OCI-LY1 (cell line): ENCODE measurements at regions not wholly inside any gene's neighbourhood (a gene's known extent, or its start where the extent isn't known, plus 50 kb on each side); places are given as distances from the start of the nearest gene placed in this dataset.
"Not testable (repeated sequence)": the region's sequence is repeated elsewhere in the genome, so short reads cannot be mapped to it uniquely, and the experiment has no call there.

Experiments
- H2AFZ ChIP-seq: fragments of 200-600 bp; sonication (generic), shearing (Covaris generic); 2 replicates; pipeline ENCODE4 v1.6.0; 2014; ENCODE audit warnings: antibody characterized with exemption, mild to moderate bottlenecking, low read length
- H3F3A ChIP-seq: fragments of 200-600 bp; sonication (generic), shearing (Covaris generic); 2 replicates; pipeline ENCODE4 v1.6.0; 2014; ENCODE audit warnings: mild to moderate bottlenecking, antibody characterized with exemption, low read length, moderate library complexity; ENCODE audit not compliant: insufficient read depth
- H3K27ac ChIP-seq: fragments of 200-600 bp; sonication (generic); 2 replicates; pipeline ENCODE4 v1.5.1; 2014; ENCODE audit warnings: low read length, mixed run types, mild to moderate bottlenecking, low read depth; ENCODE audit not compliant: poor library complexity, severe bottlenecking
- H3K27me3 ChIP-seq: fragments of 200-600 bp; sonication (generic); 2 replicates; pipeline ENCODE4 v1.6.0; 2014; ENCODE audit warnings: antibody characterized with exemption, mild to moderate bottlenecking, low read length, moderate library complexity; ENCODE audit not compliant: insufficient read depth
- H3K36me3 ChIP-seq: fragments of 200-600 bp; sonication (generic); 2 replicates; pipeline ENCODE4 v1.6.1; 2014; ENCODE audit warnings: mild to moderate bottlenecking, antibody characterized with exemption, low read length, moderate library complexity, mixed read lengths; ENCODE audit not compliant: insufficient read depth
- H3K4me1 ChIP-seq: fragments of 200-600 bp; sonication (generic); 2 replicates; pipeline ENCODE4 v1.5.1; 2014; ENCODE audit warnings: mild to moderate bottlenecking, low read length, moderate library complexity; ENCODE audit not compliant: insufficient read depth, severe bottlenecking
- H3K4me2 ChIP-seq: fragments of 200-600 bp; sonication (generic), shearing (Covaris generic); 2 replicates; pipeline ENCODE4 v1.6.1; 2014; ENCODE audit warnings: low read length
- H3K4me3 ChIP-seq: fragments of 200-600 bp; sonication (generic); 2 replicates; pipeline ENCODE4 v1.5.1; 2014; ENCODE audit warnings: low read length, low read depth, mild to moderate bottlenecking, mixed read lengths; ENCODE audit not compliant: poor library complexity, severe bottlenecking
- H3K79me2 ChIP-seq: fragments of 200-600 bp; shearing (Covaris generic); 2 replicates; pipeline ENCODE4 v1.6.1; 2016; ENCODE audit warnings: mixed run types, low read length, mixed read lengths; ENCODE audit not compliant: insufficient read depth
- H3K9ac ChIP-seq: fragments of 200-600 bp; sonication (generic), shearing (Covaris generic); 2 replicates; pipeline ENCODE4 v1.6.1; 2014; ENCODE audit warnings: mild to moderate bottlenecking, low read length, mixed read lengths
- H3K9me2 ChIP-seq: fragments of 200-600 bp; sonication (generic), shearing (Covaris generic); 2 replicates; pipeline ENCODE4 v1.6.1; 2014; ENCODE audit warnings: low read depth, mild to moderate bottlenecking, low read length, mixed read lengths
- H3K9me3 ChIP-seq: fragments of 200-600 bp; shearing (Covaris generic); 2 replicates; pipeline ENCODE4 v1.6.1; 2014; ENCODE audit warnings: low read length, mixed read lengths
- H4K20me1 ChIP-seq: fragments of 200-600 bp; sonication (generic), shearing (Covaris generic); 2 replicates; pipeline ENCODE4 v1.6.0; 2016; ENCODE audit warnings: mild to moderate bottlenecking, low read length; ENCODE audit not compliant: insufficient read depth
- CTCF ChIP-seq: fragments of 200-600 bp; sonication (generic), shearing (Covaris generic); IDR thresholded peaks from 2 replicates; pipeline ENCODE4 v1.5.1; 2017; ENCODE audit warnings: mild to moderate bottlenecking, antibody characterized with exemption, low read length, moderate library complexity, mixed read lengths
- EZH2 ChIP-seq: fragments of 200-600 bp; sonication (generic), shearing (Covaris generic); IDR thresholded peaks from 2 replicates; pipeline ENCODE4 v1.8.0; 2017; ENCODE audit warnings: borderline replicate concordance, mixed run types, mild to moderate bottlenecking, antibody characterized with exemption, low read length, moderate library complexity, mixed read lengths

DNA sequence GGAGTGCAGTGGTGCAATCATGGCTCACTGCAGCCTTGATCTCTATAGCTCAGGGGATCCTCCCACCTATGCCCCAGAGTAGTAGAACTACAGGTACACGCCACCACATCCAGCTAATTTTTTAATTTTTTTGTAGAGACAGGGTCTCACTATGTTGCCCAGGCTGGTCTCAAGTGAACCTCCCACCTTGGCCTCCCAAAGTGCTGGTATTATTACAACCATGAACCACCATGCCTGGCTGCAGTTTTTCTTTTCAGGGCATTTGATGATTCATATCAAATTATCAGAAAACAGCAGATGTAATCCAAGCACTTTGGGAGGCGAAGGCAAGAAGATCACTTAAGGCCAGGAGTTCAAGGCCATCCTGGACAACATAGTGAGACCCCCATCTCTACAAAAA lies 88.4 kb upstream of the JARID2 start:
- H3K4me2 ChIP-seq, result no peak overlapping the region

GRCh38 chr6:15158821-15159619 lies 86.8 kb upstream of the JARID2 start:
- TF ChIP-seq CTCF, result no peak
- TF ChIP-seq EZH2, result no peak
- Histone ChIP-seq H3K4me1 (no peaks in the 10 kb centered on the region), H3K4me2 (no peak overlapping the region), H3K9me2 (no peaks in the 10 kb centered on the region), H3F3A (no peaks in the 10 kb centered on the region), H3K9me3 (no peaks in the 10 kb centered on the region), H3K9ac (no peak overlapping the region), H2AFZ (no peak overlapping the region), H3K27me3 (no peaks in the 10 kb centered on the region), H3K79me2 (no peaks in the 10 kb centered on the region), H3K4me3 (no peak overlapping the region), H4K20me1 (no peaks in the 10 kb centered on the region), H3K27ac (no peak overlapping the region), H3K36me3 (no peaks in the 10 kb centered on the region)

More for the DNA sequence above, 88.4 kb upstream of the JARID2 start:
- no peaks in the 10 kb centered on the region for H3K79me2 ChIP-seq
- H3F3A ChIP-seq, result no peaks in the 10 kb centered on the region
- no peak overlapping the region for H2AFZ ChIP-seq
- no peak overlapping the region for H3K4me3 ChIP-seq
- H3K9me3 ChIP-seq, result no peaks in the 10 kb centered on the region
- no peak overlapping the region for H3K27ac ChIP-seq
- no peaks in the 10 kb centered on the region for H3K27me3 ChIP-seq
- no peak for TF ChIP-seq EZH2
- no peak for TF ChIP-seq CTCF
- H3K9ac ChIP-seq, result no peak overlapping the region
- H4K20me1 ChIP-seq, result no peaks in the 10 kb centered on the region
- H3K4me1 ChIP-seq, result no peaks in the 10 kb centered on the region
- H3K9me2 ChIP-seq, result no peaks in the 10 kb centered on the region
- no peaks in the 10 kb centered on the region for H3K36me3 ChIP-seq

DNA sequence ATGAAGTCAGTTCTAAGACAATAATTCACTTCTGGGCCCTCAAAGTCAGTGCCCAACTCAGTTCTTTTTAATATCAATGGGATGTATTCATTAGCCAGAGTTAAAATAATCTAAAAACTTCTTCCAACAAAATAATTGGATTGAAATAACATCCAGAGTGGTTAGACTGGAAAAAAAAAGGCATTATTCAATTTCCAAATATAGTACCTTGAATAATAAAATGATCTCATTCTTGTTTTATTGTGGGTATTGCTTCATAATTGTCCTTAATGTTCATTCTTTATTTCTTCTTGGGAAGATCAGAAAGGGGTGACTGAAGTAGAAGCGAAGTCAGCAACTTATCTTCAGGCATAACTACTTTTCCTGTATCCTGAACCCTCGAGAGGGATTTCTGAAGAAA lies 85.1 kb upstream of the JARID2 start:
- no peaks in the 10 kb centered on the region for H3K9me3 ChIP-seq
- H3K9ac ChIP-seq, result no peak overlapping the region
- H3F3A ChIP-seq, result no peaks in the 10 kb centered on the region
- no peaks in the 10 kb centered on the region for H3K27me3 ChIP-seq
- no peaks in the 10 kb centered on the region for H3K9me2 ChIP-seq
- H3K27ac ChIP-seq, result no peak overlapping the region
- no peaks in the 10 kb centered on the region for H3K4me1 ChIP-seq
- H3K4me2 ChIP-seq, result no peak overlapping the region
- H3K79me2 ChIP-seq, result no peaks in the 10 kb centered on the region
- H2AFZ ChIP-seq, result no peak overlapping the region
- no peaks in the 10 kb centered on the region for H3K36me3 ChIP-seq
- no peaks in the 10 kb centered on the region for H4K20me1 ChIP-seq
- no peak for TF ChIP-seq EZH2
- no peak for TF ChIP-seq CTCF
- H3K4me3 ChIP-seq, result no peak overlapping the region

- H2AFZ ChIP-seq, H3K36me3 ChIP-seq, H3K4me1 ChIP-seq, H3K9me2 ChIP-seq, H3F3A ChIP-seq, H3K79me2 ChIP-seq, H4K20me1 ChIP-seq, H3K9ac ChIP-seq, H3K4me2 ChIP-seq, H3K27ac ChIP-seq, H3K27me3 ChIP-seq, H3K4me3 ChIP-seq, H3K9me3 ChIP-seq: not testable (repeated sequence)
Measured at GRCh38 chr6:15164855-15165254, 81.0 kb upstream of the JARID2 start.
